Osteocyte (in vitro differentiated cells): ENCODE measurements at regions not wholly inside any gene's neighbourhood (a gene's known extent, or its start where the extent isn't known, plus 50 kb on each side); places are given as distances from the start of the nearest gene placed in this dataset.

Experiments used
- DNase-seq: peaks from one replicate; pipeline ENCODE4 v3.0.0; 2021; ENCODE audit warnings: mixed read lengths; ENCODE audit not compliant: unreplicated experiment; ENCODE audit errors: extremely low spot score
- H3K27ac Mint-ChIP-seq: one replicate; pipeline ENCODE4 v1.8.0; 2021; ENCODE audit warnings: mild to moderate bottlenecking, mixed read lengths; ENCODE audit not compliant: unreplicated experiment
- H3K27me3 Mint-ChIP-seq: one replicate; pipeline ENCODE4 v1.8.0; 2021; ENCODE audit warnings: mixed read lengths; ENCODE audit not compliant: unreplicated experiment
- H3K36me3 Mint-ChIP-seq: one replicate; pipeline ENCODE4 v1.8.0; 2021; ENCODE audit warnings: mixed read lengths; ENCODE audit not compliant: unreplicated experiment
- H3K4me1 Mint-ChIP-seq: one replicate; pipeline ENCODE4 v1.8.0; 2021; ENCODE audit warnings: mixed read lengths; ENCODE audit not compliant: unreplicated experiment
- H3K4me3 Mint-ChIP-seq: one replicate; pipeline ENCODE4 v1.8.0; 2021; ENCODE audit warnings: mild to moderate bottlenecking, moderate library complexity, mixed read lengths; ENCODE audit not compliant: unreplicated experiment
- H3K9me3 Mint-ChIP-seq: one replicate; pipeline ENCODE4 v1.8.0; 2021; ENCODE audit warnings: mixed read lengths; ENCODE audit not compliant: unreplicated experiment
- TF ChIP-seq, protein P1 (sequence below): fragments of 200-600 bp; sonication (generic); IDR thresholded peaks from 2 replicates; pipeline ENCODE4 v1.5.0; 2021; ENCODE audit warnings: antibody characterized with exemption, mild to moderate bottlenecking, moderate library complexity

DNA sequence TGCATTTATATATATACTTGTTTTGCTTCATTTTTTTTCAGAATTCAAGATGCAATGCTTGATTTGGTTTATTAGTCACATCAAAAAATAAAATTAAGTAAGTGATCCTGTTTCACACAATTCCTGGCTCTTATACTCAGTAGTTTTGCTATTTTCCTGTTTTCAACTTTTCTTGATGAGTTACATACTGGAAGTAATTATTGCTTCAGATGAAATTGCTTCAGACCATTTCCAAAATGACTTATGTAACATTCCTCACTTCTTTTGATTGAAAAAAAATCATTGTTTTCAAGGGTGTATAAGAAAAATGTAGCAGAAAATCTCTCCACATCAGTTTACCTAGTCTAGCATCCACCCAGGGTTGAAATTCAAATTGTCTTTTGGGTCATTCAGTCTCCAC lies 65.0 kb downstream of the RGS2 start:
- Mint-ChIP-seq H3K36me3 (no peaks in the 10 kb centered on the region), H3K9me3 (no peaks in the 10 kb centered on the region), H3K27ac (no peak overlapping the region), H3K4me3 (no peak overlapping the region), H3K4me1 (peaks cover 2% of the 10 kb centered on the region), H3K27me3 (peaks cover 13% of the 10 kb centered on the region)
- DNase-seq = no peak
- TF ChIP-seq, protein P1, sequence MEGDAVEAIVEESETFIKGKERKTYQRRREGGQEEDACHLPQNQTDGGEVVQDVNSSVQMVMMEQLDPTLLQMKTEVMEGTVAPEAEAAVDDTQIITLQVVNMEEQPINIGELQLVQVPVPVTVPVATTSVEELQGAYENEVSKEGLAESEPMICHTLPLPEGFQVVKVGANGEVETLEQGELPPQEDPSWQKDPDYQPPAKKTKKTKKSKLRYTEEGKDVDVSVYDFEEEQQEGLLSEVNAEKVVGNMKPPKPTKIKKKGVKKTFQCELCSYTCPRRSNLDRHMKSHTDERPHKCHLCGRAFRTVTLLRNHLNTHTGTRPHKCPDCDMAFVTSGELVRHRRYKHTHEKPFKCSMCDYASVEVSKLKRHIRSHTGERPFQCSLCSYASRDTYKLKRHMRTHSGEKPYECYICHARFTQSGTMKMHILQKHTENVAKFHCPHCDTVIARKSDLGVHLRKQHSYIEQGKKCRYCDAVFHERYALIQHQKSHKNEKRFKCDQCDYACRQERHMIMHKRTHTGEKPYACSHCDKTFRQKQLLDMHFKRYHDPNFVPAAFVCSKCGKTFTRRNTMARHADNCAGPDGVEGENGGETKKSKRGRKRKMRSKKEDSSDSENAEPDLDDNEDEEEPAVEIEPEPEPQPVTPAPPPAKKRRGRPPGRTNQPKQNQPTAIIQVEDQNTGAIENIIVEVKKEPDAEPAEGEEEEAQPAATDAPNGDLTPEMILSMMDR = no peak

DNA sequence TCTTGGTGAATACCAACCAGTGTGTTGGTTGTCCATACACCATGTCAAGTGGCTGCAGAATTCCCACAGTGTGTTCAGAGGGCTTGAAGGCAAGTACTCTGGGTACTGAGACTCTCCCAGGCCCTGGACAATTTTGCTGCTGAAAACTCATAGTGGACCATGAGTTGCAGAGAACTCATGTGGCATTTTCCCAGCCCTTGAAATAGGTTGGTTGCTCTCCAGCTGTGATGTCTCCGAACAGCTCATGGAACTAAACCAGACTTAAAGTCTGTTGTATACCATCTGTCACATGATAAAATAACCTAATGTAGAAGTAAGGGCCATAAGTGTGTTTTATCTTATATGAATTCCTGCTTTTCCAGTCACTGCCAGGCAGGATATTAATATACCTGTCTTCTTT lies 67.8 kb downstream of the RGS2 start:
- H3K36me3 Mint-ChIP-seq = no peaks in the 10 kb centered on the region
- no peak overlapping the region for H3K4me3 Mint-ChIP-seq
- H3K27me3 Mint-ChIP-seq = peaks cover 11% of the 10 kb centered on the region
- no peak for DNase-seq
- TF ChIP-seq, protein P1 = no peak
- no peak overlapping the region for H3K27ac Mint-ChIP-seq
- no peaks in the 10 kb centered on the region for H3K9me3 Mint-ChIP-seq
- peaks cover 5% of the 10 kb centered on the region for H3K4me1 Mint-ChIP-seq

DNA sequence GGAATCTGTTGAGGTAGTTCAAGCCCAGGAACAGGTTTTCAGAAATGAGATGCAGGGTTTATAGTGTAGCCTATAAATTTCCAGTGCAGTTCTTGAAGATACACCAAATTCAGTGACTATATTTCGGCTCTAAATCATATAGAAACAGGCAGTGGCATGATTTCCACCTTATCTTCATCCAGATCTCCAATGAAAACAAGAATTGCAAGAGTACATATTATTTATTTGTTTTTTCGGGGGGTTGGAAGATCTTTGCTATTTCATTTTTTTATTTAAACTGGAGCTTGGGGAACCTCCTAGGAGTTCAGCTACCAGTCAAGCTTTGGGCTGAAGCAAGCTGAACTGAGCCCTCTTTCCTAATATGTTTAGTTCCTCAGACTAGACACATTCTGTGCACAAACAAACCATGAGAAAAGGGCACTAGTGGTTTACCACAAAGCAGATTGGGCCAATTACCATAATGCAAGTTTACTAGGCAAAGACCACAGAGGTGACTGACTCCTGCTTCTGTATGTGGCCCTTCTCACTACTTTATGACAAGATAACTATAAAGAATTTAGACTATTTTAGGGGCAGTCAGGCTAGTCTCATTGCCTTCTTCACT lies 68.5 kb downstream of the RGS2 start:
- no peaks in the 10 kb centered on the region for H3K9me3 Mint-ChIP-seq
- peaks cover 5% of the 10 kb centered on the region for H3K4me1 Mint-ChIP-seq
- peaks cover 9% of the 10 kb centered on the region for H3K27me3 Mint-ChIP-seq
- TF ChIP-seq, protein P1 = no peak
- H3K36me3 Mint-ChIP-seq = no peaks in the 10 kb centered on the region
- no peak overlapping the region for H3K4me3 Mint-ChIP-seq
- H3K27ac Mint-ChIP-seq = no peak overlapping the region
- no peak for DNase-seq

DNA sequence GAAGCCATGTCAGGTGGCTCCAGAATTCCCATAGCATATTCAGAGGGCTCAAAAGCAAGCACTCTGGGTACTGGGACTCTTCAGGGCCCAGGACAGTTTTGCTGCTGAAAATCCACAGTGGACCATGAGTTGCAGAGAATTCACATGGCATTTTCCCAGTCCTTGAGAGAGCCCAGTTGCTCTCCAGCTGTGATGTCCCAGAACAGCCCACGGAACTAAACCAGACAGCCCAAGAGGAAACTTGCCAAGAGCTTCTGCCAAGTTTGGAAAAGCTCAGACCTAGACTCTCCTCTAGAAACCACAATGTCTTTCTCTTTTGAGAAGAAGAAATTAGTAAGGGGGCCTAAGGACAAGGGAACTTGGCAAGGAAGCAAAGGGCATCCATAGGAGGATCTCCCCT lies 69.4 kb downstream of the RGS2 start:
- H3K27ac Mint-ChIP-seq = no peak overlapping the region
- H3K27me3 Mint-ChIP-seq = peaks cover 4% of the 10 kb centered on the region
- TF ChIP-seq, protein P1 = no peak
- H3K4me1 Mint-ChIP-seq = peaks cover 5% of the 10 kb centered on the region
- no peaks in the 10 kb centered on the region for H3K36me3 Mint-ChIP-seq
- no peaks in the 10 kb centered on the region for H3K9me3 Mint-ChIP-seq
- no peak overlapping the region for H3K4me3 Mint-ChIP-seq
- no peak for DNase-seq

DNA sequence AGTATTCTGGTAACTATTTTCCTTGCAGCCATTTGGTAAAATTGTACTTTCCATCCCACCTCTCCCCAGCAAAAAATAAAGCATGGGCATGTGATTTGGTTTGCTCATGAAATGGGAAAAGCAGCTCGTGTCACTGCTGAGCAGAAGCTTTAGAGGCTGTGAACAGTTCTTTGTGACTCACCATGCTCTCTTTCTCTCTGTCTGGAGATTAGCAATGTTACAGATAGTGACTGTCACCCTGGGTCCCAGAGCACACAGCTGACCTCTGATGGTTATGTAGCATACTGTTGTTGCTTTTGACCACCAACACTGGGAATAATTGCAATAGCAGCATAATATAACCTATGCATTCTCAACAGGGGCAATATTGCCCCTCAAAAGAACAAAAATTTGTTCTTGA lies 70.6 kb downstream of the RGS2 start:
- TF ChIP-seq, protein P1 = no peak
- H3K27ac Mint-ChIP-seq = no peak overlapping the region
- no peaks in the 10 kb centered on the region for H3K36me3 Mint-ChIP-seq
- H3K9me3 Mint-ChIP-seq = no peaks in the 10 kb centered on the region
- H3K27me3 Mint-ChIP-seq = peaks cover 4% of the 10 kb centered on the region
- H3K4me1 Mint-ChIP-seq = peaks cover 5% of the 10 kb centered on the region
- no peak for DNase-seq
- H3K4me3 Mint-ChIP-seq = no peak overlapping the region
